ENCODE measurements at regions not wholly inside any gene's neighbourhood (a gene's known extent, or its start where the extent isn't known, plus 50 kb on each side); places are given as distances from the start of the nearest gene placed in this dataset.
"Not testable (repeated sequence)": the region's sequence is repeated elsewhere in the genome, so short reads cannot be mapped to it uniquely, and the experiment has no call there.

- DNase-seq, result no peak
- Histone ChIP-seq H3K9me3 (no peaks in the 10 kb centered on the region), H3K4me1 (peaks cover 36% of the 10 kb centered on the region), H3K36me3 (ENCODE audit: control insufficient read depth, insufficient read depth, low read length) (no peaks in the 10 kb centered on the region), H3K4me3 (ENCODE audit: low read depth, low read length) (no peak overlapping the region), H3K27me3 (replicated peaks; ENCODE audit: control insufficient read depth, insufficient read depth, low read length) (no peaks in the 10 kb centered on the region)
- Mint-ChIP-seq H3K36me3 (ENCODE audit: insufficient read depth, unreplicated experiment) (no peaks in the 10 kb centered on the region), H3K4me1 (ENCODE audit: low read depth, unreplicated experiment) (peaks cover 32% of the 10 kb centered on the region), H3K27me3 (ENCODE audit: insufficient read depth, unreplicated experiment) (no peaks in the 10 kb centered on the region), H3K4me3 (ENCODE audit: unreplicated experiment) (no peak overlapping the region), H3K27ac (ENCODE audit: unreplicated experiment) (no peak overlapping the region), H3K9me3 (ENCODE audit: unreplicated experiment) (no peaks in the 10 kb centered on the region)
- ChIA-PET POLR2A (no interaction called here), CTCF (no interaction called here)
- BruUV-seq (replicated peaks), result no TSS peak
- intact Hi-C loops (cut with micrococcal nuclease; ENCODE audit: unreplicated experiment), result no loop called here
- TF ChIP-seq CTCF (IDR thresholded peaks at IDR 0.05; ENCODE audit: insufficient read depth in 1 of 2, low read depth in 1 of 2, low read length in 1 of 2, severe bottlenecking in 1 of 2, unreplicated experiment in 1 of 2), result no peak
Measured at GRCh38 chr3:178345944-178346343, 190.3 kb upstream of the KCNMB2 start.

- H3K4me3 Mint-ChIP-seq (ENCODE audit: unreplicated experiment); CTCF ChIA-PET; H3K36me3 Mint-ChIP-seq (ENCODE audit: insufficient read depth, unreplicated experiment); BruUV-seq (replicated peaks); intact Hi-C loops (cut with micrococcal nuclease; ENCODE audit: unreplicated experiment); H3K4me3 ChIP-seq (ENCODE audit: low read depth, low read length); H3K36me3 ChIP-seq (ENCODE audit: control insufficient read depth, insufficient read depth, low read length); H3K27me3 Mint-ChIP-seq (ENCODE audit: insufficient read depth, unreplicated experiment); H3K9me3 Mint-ChIP-seq (ENCODE audit: unreplicated experiment); H3K9me3 ChIP-seq; POLR2A ChIA-PET; DNase-seq; H3K27ac Mint-ChIP-seq (ENCODE audit: unreplicated experiment); H3K27me3 ChIP-seq (replicated peaks; ENCODE audit: control insufficient read depth, insufficient read depth, low read length): not testable (repeated sequence)
- peaks cover 41% of the 10 kb centered on the region for H3K4me1 ChIP-seq
- peaks cover 27% of the 10 kb centered on the region for H3K4me1 Mint-ChIP-seq (ENCODE audit: low read depth, unreplicated experiment)
Measured at GRCh38 chr3:178348561-178349217, 187.5 kb upstream of the KCNMB2 start.

GRCh38 chr3:178349218-178349596 lies 187.0 kb upstream of the KCNMB2 start:
- DNase-seq; H3K36me3 ChIP-seq (ENCODE audit: control insufficient read depth, insufficient read depth, low read length); H3K27me3 ChIP-seq (replicated peaks; ENCODE audit: control insufficient read depth, insufficient read depth, low read length); H3K4me3 Mint-ChIP-seq (ENCODE audit: unreplicated experiment); H3K9me3 Mint-ChIP-seq (ENCODE audit: unreplicated experiment); intact Hi-C loops (cut with micrococcal nuclease; ENCODE audit: unreplicated experiment); H3K27ac Mint-ChIP-seq (ENCODE audit: unreplicated experiment); H3K9me3 ChIP-seq; CTCF ChIA-PET; H3K36me3 Mint-ChIP-seq (ENCODE audit: insufficient read depth, unreplicated experiment); POLR2A ChIA-PET; H3K4me3 ChIP-seq (ENCODE audit: low read depth, low read length); H3K27me3 Mint-ChIP-seq (ENCODE audit: insufficient read depth, unreplicated experiment); BruUV-seq (replicated peaks): not testable (repeated sequence)
- H3K4me1 ChIP-seq, result peaks cover 41% of the 10 kb centered on the region
- H3K4me1 Mint-ChIP-seq (ENCODE audit: low read depth, unreplicated experiment), result peaks cover 22% of the 10 kb centered on the region

- POLR2A ChIA-PET, result no interaction called here
- no TSS peak for BruUV-seq (replicated peaks)
- no peaks in the 10 kb centered on the region for H3K27me3 Mint-ChIP-seq (ENCODE audit: insufficient read depth, unreplicated experiment)
- H3K4me1 ChIP-seq, result peaks cover 39% of the 10 kb centered on the region
- DNase-seq, result no peak
- H3K4me3 Mint-ChIP-seq (ENCODE audit: unreplicated experiment), result no peak overlapping the region
- H3K27me3 ChIP-seq (replicated peaks; ENCODE audit: control insufficient read depth, insufficient read depth, low read length), result no peaks in the 10 kb centered on the region
- H3K36me3 ChIP-seq (ENCODE audit: control insufficient read depth, insufficient read depth, low read length), result no peaks in the 10 kb centered on the region
- H3K9me3 Mint-ChIP-seq (ENCODE audit: unreplicated experiment), result peaks cover 17% of the 10 kb centered on the region
- CTCF ChIA-PET, result no interaction called here
- H3K4me1 Mint-ChIP-seq (ENCODE audit: low read depth, unreplicated experiment), result peaks cover 14% of the 10 kb centered on the region
- no peaks in the 10 kb centered on the region for H3K36me3 Mint-ChIP-seq (ENCODE audit: insufficient read depth, unreplicated experiment)
- no peak overlapping the region for H3K4me3 ChIP-seq (ENCODE audit: low read depth, low read length)
- no peak for TF ChIP-seq CTCF (IDR thresholded peaks at IDR 0.05; ENCODE audit: insufficient read depth in 1 of 2, low read depth in 1 of 2, low read length in 1 of 2, severe bottlenecking in 1 of 2, unreplicated experiment in 1 of 2)
- no peaks in the 10 kb centered on the region for H3K9me3 ChIP-seq
- H3K27ac Mint-ChIP-seq (ENCODE audit: unreplicated experiment), result peak overlapping the region; percentile 71
- intact Hi-C loops (cut with micrococcal nuclease; ENCODE audit: unreplicated experiment), result no loop called here
Measured at GRCh38 chr3:178350763-178351162, 185.5 kb upstream of the KCNMB2 start.

All from Caco-2 (cell line).